Kidney epithelial cell (primary cell): ENCODE measurements at regions not wholly inside any gene's neighbourhood (a gene's known extent, or its start where the extent isn't known, plus 50 kb on each side); places are given as distances from the start of the nearest gene placed in this dataset.

ENCODE experiments used
- DNase-seq: peaks from one replicate; pipeline ENCODE4 v3.0.0-alpha.2; 2010; ENCODE audit warnings: low read depth
- H3K27me3 ChIP-seq: 2 replicates; pipeline ENCODE4 v1.6.0; 2011; ENCODE audit warnings: low read length; ENCODE audit not compliant: control insufficient read depth, insufficient read depth
- H3K36me3 ChIP-seq: 2 replicates; pipeline ENCODE4 v1.5.1; 2011; ENCODE audit warnings: low read length; ENCODE audit not compliant: control insufficient read depth, insufficient read depth
- H3K4me3 ChIP-seq: 2 replicates; pipeline ENCODE4 v1.5.1; 2011; ENCODE audit warnings: low read depth, mild to moderate bottlenecking, control low read depth, low read length
- CTCF ChIP-seq: IDR thresholded peaks from 2 replicates; pipeline ENCODE4 v1.5.1; 2011; ENCODE audit warnings: mild to moderate bottlenecking, moderate library complexity, low read length, control low read depth, inconsistent platforms; ENCODE audit not compliant: insufficient read depth, poor library complexity, severe bottlenecking

GRCh38 chr9:90457386-90458190 lies 185.0 kb downstream of the DIRAS2 start:
- TF ChIP-seq CTCF, result no peak
- Histone ChIP-seq H3K27me3 (no peaks in the 10 kb centered on the region), H3K36me3 (no peaks in the 10 kb centered on the region), H3K4me3 (no peak overlapping the region)
- DNase-seq, result no peak

GRCh38 chr9:90458485-90458884 lies 184.1 kb downstream of the DIRAS2 start:
- TF ChIP-seq CTCF, result peak; percentile 22
- Histone ChIP-seq H3K4me3 (no peak overlapping the region), H3K36me3 (no peaks in the 10 kb centered on the region), H3K27me3 (no peaks in the 10 kb centered on the region)
- no peak for DNase-seq

DNA sequence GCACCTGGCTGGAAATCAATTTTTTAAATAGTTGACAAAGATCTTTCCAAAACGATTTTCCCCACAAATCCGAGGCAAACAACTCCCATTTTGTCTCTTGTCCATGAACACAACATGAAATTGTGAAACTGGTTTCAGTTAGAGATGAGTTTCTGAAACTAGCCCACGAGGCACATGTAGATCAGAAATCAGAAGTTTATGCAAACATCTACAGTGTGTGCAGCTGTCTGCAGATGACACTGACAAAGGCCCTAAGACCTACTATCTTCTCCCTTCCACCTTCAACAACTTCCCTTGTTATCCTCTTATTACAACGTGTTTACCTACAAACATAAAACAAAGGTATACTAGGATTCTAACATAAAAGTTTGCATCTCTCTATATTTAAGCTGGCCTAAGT lies 183.3 kb downstream of the DIRAS2 start:
- H3K4me3 ChIP-seq, result no peak overlapping the region
- no peak for DNase-seq
- H3K27me3 ChIP-seq, result no peaks in the 10 kb centered on the region
- no peaks in the 10 kb centered on the region for H3K36me3 ChIP-seq
- no peak for TF ChIP-seq CTCF

DNA sequence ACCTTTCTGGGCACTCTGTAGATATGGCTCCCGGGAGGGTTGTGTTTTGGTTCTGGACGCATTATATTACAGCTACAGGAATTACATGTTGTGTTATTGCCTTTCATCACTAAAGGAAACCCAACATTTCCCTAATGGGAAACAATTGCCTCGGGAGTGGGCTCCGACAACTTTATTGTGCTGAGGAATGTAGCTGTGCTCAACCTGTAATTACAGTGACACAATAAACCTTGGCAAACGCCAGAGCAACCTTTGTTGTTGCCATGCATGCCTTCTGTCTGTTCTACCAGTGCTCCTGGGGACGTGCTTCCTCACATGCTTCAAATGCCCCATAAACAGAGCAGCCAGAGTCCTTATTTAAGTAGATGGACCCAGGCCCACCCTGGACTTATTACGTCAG lies 182.4 kb downstream of the DIRAS2 start:
- Histone ChIP-seq H3K36me3 (no peaks in the 10 kb centered on the region), H3K27me3 (no peaks in the 10 kb centered on the region), H3K4me3 (no peak overlapping the region)
- no peak for TF ChIP-seq CTCF
- no peak for DNase-seq

DNA sequence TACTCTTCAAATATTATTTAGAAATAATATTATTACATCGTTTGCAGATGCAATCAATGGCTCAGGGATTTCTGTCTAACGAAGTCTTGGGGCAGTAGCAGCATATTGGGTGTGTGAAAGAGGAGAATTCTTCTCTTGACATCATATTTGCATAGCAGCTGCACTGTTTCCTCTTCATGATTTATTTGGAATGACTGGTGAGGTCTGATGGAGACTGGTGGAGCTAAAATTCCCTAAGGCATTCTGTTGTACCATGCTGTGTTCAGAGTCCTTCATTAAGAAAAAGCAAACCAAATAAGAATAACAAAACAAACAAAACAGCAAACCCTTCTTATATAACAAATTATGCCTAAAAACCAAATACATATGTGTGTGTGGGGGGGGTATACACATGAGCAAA lies 177.6 kb downstream of the DIRAS2 start:
- Histone ChIP-seq H3K27me3 (no peaks in the 10 kb centered on the region), H3K36me3 (no peaks in the 10 kb centered on the region), H3K4me3 (no peak overlapping the region)
- no peak for DNase-seq
- TF ChIP-seq CTCF, result no peak

DNA sequence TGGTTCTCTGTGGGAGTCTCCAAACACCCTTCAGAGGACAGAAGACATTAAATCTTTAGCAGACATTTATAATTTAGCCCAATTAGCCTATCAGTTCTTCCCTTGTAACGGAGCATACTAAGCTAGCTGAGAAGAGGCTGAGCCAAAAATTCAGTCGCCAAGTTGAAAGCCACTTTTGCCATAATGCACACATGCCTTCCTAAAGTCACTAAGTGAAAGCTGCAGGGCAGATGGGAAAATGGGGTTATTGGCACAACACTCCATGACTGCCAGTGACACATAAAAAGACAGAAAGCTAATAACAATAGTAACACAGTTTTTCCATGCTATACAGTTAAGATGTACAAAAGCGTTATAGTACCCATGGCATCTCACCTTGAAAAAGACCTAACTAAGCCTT lies 176.2 kb downstream of the DIRAS2 start:
- H3K36me3 ChIP-seq, result no peaks in the 10 kb centered on the region
- no peak for TF ChIP-seq CTCF
- no peak for DNase-seq

More for the DNA sequence above, 176.2 kb downstream of the DIRAS2 start:
- H3K27me3 ChIP-seq, result no peaks in the 10 kb centered on the region
- H3K4me3 ChIP-seq, result no peak overlapping the region
